Activated T-helper 1 cell treated with anti-CD3 and anti-CD28 coated beads, Interleukin-12 subunit alpha, Interleukin-12 subunit beta, Interleukin-2, Interleukin-4 antibody, amounts not matched to agents 30 ng/mL and 10 ng/mL and 1 ng/mL, durations not matched to agents 14 hours and 24 hours and 36 hours (primary cell): ENCODE measurements at regions not wholly inside any gene's neighbourhood (a gene's known extent, or its start where the extent isn't known, plus 50 kb on each side); places are given as distances from the start of the nearest gene placed in this dataset.

Source experiments
- DNase-seq: peaks from one replicate; pipeline ENCODE4 v3.0.0; 2021; ENCODE audit warnings: low spot score
- H3K27ac Mint-ChIP-seq: one replicate; pipeline ENCODE4 v1.8.0; 2021; ENCODE audit warnings: mild to moderate bottlenecking, mixed read lengths
- H3K27me3 Mint-ChIP-seq: one replicate; pipeline ENCODE4 v1.8.0; 2022; ENCODE audit warnings: mild to moderate bottlenecking, moderate library complexity, mixed read lengths; ENCODE audit not compliant: insufficient read depth
- H3K36me3 Mint-ChIP-seq: one replicate; pipeline ENCODE4 v1.8.0; 2021; ENCODE audit warnings: low read depth, mixed read lengths
- H3K4me1 Mint-ChIP-seq: one replicate; pipeline ENCODE4 v1.8.0; 2021; ENCODE audit warnings: low read depth, mixed read lengths
- H3K4me3 Mint-ChIP-seq: one replicate; pipeline ENCODE4 v1.8.0; 2021; ENCODE audit warnings: mild to moderate bottlenecking, moderate library complexity, mixed read lengths
- H3K9me3 Mint-ChIP-seq: one replicate; pipeline ENCODE4 v1.8.0; 2021; ENCODE audit warnings: mixed read lengths
- intact Hi-C: fragments of 100-400 bp; cut with micrococcal nuclease; formaldehyde crosslinking; loops from one replicate; pipeline ENCODE4 v1.15.1; 2024

DNA sequence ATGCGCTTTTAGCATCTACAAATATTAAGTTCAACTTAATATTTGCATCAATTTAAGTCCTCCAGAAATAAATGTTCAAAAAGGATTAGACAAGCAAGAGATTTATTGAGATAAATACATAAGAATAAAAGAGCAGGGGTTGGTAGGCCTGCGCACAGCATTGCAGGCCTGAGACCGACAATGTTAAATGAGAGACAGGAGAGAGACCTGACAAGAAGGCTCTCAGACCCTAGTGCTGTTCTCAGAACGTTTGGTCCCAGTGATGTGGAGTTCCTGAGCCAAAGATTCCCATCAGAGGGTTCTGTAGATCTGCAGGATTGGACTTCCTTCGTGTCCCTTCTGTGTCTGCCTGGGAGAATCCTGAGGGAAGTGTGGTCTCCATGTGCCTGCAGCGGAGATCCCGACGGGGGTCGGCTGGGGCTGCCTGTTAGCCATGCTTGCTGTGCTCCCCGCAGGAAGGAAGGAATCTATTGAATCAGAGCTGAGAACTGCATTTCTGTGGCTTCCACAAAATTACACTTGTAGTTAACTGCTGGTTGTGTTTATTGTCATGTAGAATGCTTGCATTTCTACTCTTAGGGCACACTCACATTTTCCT, 369.9 kb upstream of the SLC10A2 start:
- no peaks in the 10 kb centered on the region for H3K27me3 Mint-ChIP-seq
- DNase-seq = no peak
- no peak overlapping the region for H3K27ac Mint-ChIP-seq
- intact Hi-C loops = no loop called here
- no peaks in the 10 kb centered on the region for H3K36me3 Mint-ChIP-seq
- H3K4me3 Mint-ChIP-seq = no peak overlapping the region
- H3K9me3 Mint-ChIP-seq = no peaks in the 10 kb centered on the region
- no peaks in the 10 kb centered on the region for H3K4me1 Mint-ChIP-seq

DNA sequence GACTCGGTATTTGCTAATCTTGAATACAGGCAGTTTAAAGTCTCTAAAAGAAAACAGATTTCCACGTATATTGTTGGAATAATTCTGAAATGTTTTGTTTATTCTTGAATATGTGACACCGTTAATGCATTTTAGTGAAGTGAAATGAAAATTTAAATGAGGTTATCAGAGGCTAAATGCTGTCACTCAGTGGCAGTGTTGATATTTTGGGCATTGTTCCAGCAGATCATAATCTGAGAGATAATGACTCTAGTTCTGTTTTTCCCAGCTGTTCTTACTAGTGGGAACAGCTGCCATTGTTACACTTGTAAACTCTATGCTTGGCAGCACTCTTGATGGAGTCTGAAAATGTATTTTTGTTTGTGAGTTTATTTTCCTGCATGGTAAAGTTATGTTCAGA, 365.6 kb upstream of the SLC10A2 start:
- no peaks in the 10 kb centered on the region for H3K4me1 Mint-ChIP-seq
- H3K27me3 Mint-ChIP-seq = no peaks in the 10 kb centered on the region
- no peak overlapping the region for H3K27ac Mint-ChIP-seq
- H3K9me3 Mint-ChIP-seq = no peaks in the 10 kb centered on the region
- no peak overlapping the region for H3K4me3 Mint-ChIP-seq
- intact Hi-C loops = no loop called here
- H3K36me3 Mint-ChIP-seq = no peaks in the 10 kb centered on the region
- DNase-seq = no peak

DNA sequence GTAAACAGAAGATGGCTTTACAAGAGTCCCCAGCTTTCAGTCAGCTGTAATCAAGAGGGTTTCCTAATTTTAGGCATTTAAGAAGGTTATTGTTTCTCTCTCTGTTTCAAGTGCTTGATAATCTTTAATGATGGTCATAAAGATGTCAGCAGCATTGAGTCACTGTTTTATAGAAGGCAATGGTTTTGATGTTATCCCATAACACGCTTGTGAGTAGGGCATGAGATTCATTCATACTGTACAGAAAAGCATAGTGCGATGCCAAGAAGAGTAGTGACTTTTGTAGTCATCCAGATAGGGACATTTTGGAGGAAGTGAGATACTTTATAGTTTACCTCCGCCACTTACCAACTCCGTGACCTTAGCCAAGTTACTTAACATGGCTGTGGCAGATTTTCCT, 364.2 kb upstream of the SLC10A2 start:
- intact Hi-C loops = no loop called here
- Mint-ChIP-seq H3K27ac (no peak overlapping the region), H3K4me1 (no peaks in the 10 kb centered on the region), H3K36me3 (no peaks in the 10 kb centered on the region), H3K27me3 (no peaks in the 10 kb centered on the region), H3K4me3 (no peak overlapping the region), H3K9me3 (no peaks in the 10 kb centered on the region)
- no peak for DNase-seq

DNA sequence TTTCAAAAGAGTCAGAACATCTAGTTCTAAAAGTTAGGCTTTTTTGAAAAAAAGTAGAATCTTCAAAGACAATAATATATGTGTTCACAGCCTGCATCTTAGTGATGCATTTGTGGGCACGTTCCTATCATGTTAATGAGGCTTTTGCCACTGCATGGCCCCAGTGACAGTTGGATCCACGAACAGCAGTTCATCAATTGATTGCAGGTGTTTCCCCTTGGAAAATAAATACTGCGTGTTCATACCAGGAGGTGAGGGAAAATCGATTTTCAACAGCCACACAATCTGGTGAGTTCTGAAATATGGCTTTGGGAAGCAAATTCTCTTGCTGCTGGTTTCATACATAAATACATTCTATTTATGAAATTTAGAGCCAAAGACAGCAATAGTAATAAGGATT, 343.8 kb upstream of the SLC10A2 start:
- no peak overlapping the region for H3K27ac Mint-ChIP-seq

DNA sequence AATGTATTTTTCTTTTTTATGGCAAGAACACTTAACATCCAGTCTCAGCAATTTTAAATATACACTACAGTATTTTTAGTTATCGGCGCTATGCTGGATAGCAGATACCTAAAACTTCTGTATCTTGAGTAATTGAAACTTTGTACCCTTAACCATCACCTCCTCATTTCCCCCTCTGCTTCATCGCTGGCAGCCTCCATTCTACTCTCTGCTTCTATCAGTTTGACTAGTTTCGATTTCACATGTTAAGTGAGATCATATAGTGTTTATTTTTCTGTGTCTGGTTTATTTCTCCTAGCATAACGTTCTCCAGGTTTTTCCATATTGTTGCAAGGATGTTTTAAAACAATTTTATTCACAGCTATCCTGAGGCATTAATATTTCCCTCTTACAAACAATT, 340.8 kb upstream of the SLC10A2 start:
- H3K27ac Mint-ChIP-seq = no peak overlapping the region
- no peak for DNase-seq
- no peaks in the 10 kb centered on the region for H3K4me1 Mint-ChIP-seq

More for the DNA sequence above, 343.8 kb upstream of the SLC10A2 start:
- no peaks in the 10 kb centered on the region for H3K9me3 Mint-ChIP-seq
- H3K4me1 Mint-ChIP-seq = no peaks in the 10 kb centered on the region
- no peak for DNase-seq
- H3K27me3 Mint-ChIP-seq = no peaks in the 10 kb centered on the region
- no peak overlapping the region for H3K4me3 Mint-ChIP-seq
- intact Hi-C loops = no loop called here
- no peaks in the 10 kb centered on the region for H3K36me3 Mint-ChIP-seq

DNA sequence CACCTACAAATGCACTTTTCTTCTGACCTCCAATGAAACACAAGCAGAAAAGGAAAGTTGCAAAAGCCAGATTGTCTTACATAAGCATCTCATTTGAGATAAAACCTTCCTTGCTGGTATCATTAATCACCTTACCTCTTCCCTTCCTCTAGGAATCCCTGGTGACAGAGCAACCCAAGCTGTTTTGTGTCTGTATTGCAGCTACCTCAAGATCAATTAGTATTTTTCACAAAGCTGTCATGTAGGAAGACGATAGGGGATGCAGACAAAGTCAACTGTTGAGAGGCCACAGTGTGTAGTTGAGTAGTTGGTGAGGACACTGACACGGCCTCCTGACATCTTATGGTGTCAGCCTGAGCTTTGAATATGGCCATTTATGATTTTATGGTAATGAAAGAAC, 339.1 kb upstream of the SLC10A2 start:
- no peaks in the 10 kb centered on the region for H3K9me3 Mint-ChIP-seq
- no peak overlapping the region for H3K4me3 Mint-ChIP-seq
- no peak overlapping the region for H3K27ac Mint-ChIP-seq
- H3K4me1 Mint-ChIP-seq = no peaks in the 10 kb centered on the region
- no peaks in the 10 kb centered on the region for H3K36me3 Mint-ChIP-seq
- H3K27me3 Mint-ChIP-seq = no peaks in the 10 kb centered on the region
- DNase-seq = no peak
- intact Hi-C loops = no loop called here

More for the DNA sequence above, 340.8 kb upstream of the SLC10A2 start:
- Mint-ChIP-seq H3K27me3 (no peaks in the 10 kb centered on the region), H3K9me3 (no peaks in the 10 kb centered on the region), H3K36me3 (no peaks in the 10 kb centered on the region), H3K4me3 (no peak overlapping the region)
- intact Hi-C loops = no loop called here

DNA sequence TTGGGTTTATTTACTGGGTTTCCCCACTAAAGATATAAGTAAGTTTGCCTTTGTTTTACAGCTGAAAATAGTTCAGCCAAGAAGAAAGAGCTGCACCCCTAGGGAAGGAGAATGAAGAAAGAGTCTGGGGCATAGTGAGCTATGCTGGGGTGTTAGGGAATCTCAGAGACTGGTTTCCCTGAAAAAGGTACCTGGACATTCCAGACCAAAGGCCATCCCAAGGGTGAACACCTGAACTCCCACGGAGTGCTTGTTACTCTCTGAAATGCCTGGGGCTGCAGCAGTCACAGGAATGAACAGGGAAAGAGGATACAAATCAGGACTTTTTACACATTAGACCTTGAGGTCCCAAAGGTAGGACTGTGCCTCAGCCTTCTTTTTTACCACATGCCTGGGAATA, 337.6 kb upstream of the SLC10A2 start:
- Mint-ChIP-seq H3K36me3 (no peaks in the 10 kb centered on the region), H3K27me3 (no peaks in the 10 kb centered on the region), H3K4me3 (no peak overlapping the region), H3K4me1 (no peaks in the 10 kb centered on the region), H3K9me3 (no peaks in the 10 kb centered on the region), H3K27ac (no peak overlapping the region)
- intact Hi-C loops = no loop called here
- DNase-seq = no peak

DNA sequence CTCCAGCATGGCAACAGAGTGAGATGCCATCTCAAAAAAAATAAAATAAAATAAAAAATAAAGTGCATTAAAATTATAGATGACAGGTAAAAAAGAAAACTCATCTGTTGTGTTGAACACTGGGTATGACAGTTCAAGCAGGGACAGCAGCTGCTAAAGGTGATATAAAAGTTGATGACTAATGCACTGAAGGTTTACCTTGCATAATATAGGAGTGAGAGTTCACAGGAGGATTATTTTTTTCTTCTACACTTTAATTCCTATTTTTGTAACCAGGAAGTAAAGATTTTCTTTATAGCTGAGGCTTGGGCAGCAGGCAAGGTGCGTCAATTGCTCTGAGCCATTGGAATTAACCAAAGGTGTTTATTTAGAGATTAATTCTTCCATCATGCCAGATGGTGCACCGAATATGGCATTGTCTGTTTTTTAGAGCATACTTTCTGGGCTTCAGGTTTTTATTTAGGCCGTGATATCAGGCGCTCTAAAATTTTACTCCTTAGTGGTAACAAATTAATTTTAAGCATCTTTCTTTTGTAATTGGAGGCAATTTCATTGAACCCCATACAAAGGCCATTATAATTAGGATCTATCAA, 337.0 kb upstream of the SLC10A2 start:
- Mint-ChIP-seq H3K4me3 (no peak overlapping the region), H3K27ac (no peak overlapping the region), H3K36me3 (no peaks in the 10 kb centered on the region), H3K9me3 (no peaks in the 10 kb centered on the region), H3K4me1 (no peaks in the 10 kb centered on the region), H3K27me3 (no peaks in the 10 kb centered on the region)
- no peak for DNase-seq
- intact Hi-C loops = no loop called here

DNA sequence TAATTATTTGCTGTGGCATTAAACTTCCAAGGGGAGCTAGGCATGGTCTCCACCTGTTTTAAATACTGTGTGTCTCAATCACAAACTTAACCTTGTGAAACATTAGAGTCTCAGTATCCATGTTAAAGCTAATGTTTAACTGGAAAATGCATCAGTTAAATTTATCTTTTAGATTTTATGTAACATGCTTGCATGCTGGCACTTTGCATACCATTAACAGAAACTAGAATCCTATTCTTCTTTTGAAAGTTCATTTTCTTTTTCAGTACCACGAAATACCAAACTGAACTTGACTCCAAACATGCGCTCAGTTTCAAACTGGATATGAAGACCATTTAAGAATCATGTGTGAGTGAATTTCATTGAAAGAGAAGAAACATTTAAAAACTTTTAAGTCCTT, 328.9 kb upstream of the SLC10A2 start:
- Mint-ChIP-seq H3K27ac (no peak overlapping the region), H3K27me3 (no peaks in the 10 kb centered on the region), H3K9me3 (no peaks in the 10 kb centered on the region), H3K36me3 (no peaks in the 10 kb centered on the region), H3K4me1 (no peaks in the 10 kb centered on the region), H3K4me3 (no peak overlapping the region)
- intact Hi-C loops = no loop called here
- no peak for DNase-seq

DNA sequence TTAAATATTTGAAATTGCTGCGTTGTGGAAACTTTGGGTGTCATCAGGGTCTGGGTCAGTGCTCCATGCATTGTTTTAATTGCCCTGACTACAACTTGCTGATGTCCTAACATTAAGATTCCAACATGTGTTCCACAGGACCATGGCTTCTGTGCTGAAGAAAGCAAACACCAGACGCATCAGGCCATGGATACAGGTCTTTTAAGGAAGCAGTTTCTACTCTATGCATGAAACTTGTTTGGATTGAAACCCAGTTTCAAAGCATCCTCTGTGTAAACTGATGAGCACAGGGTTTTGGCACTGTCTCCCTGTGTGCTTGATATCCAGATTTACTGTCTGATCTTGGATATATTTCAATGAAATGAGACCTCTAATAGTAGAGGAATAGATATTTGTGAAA, 328.4 kb upstream of the SLC10A2 start:
- DNase-seq = no peak
- no peaks in the 10 kb centered on the region for H3K27me3 Mint-ChIP-seq
- intact Hi-C loops = no loop called here
- H3K36me3 Mint-ChIP-seq = no peaks in the 10 kb centered on the region
- no peaks in the 10 kb centered on the region for H3K9me3 Mint-ChIP-seq
- no peaks in the 10 kb centered on the region for H3K4me1 Mint-ChIP-seq
- no peak overlapping the region for H3K4me3 Mint-ChIP-seq
- no peak overlapping the region for H3K27ac Mint-ChIP-seq

DNA sequence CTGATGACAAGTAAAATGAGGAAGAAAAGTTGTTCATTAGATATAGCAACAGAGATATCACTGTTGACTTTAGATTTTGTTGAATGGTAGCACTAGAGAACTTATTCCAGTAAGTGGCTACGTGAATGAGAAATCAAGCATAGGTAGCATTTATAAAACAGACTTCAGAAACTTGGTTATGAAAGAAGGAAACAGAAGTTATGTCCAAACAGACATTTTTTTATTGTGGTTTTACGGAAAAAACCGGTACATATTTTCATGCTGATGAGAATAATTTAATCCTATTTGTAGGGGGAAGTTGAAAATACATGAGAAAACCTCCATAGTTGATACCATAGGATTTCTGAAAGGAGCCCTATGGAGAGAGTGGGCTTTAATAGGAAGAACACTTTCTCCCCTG, 325.7 kb upstream of the SLC10A2 start:
- H3K27me3 Mint-ChIP-seq = no peaks in the 10 kb centered on the region
- H3K27ac Mint-ChIP-seq = no peak overlapping the region
- DNase-seq = no peak
- no peaks in the 10 kb centered on the region for H3K4me1 Mint-ChIP-seq
- intact Hi-C loops = no loop called here
- H3K4me3 Mint-ChIP-seq = no peak overlapping the region
- H3K9me3 Mint-ChIP-seq = no peaks in the 10 kb centered on the region
- H3K36me3 Mint-ChIP-seq = no peaks in the 10 kb centered on the region

DNA sequence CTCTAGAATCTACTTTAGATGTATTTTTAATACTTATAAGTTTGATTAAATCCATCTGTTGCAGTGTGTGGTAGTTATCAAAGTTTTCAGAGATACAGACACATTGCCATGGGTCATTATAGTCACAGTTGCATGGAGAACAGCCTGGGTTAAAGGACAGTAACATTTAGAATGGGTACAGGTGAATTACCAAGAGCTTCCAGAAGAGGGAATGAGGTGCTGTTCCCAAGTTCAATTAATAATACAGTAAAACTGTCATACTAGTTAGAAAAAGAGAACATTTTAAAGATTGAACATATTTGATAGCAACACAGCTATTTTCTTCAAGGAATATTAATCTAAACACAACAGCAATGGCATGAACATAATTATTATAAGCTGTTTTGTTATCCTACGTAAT, 322.6 kb upstream of the SLC10A2 start:
- Mint-ChIP-seq H3K27me3 (no peaks in the 10 kb centered on the region), H3K4me1 (no peaks in the 10 kb centered on the region), H3K36me3 (no peaks in the 10 kb centered on the region), H3K9me3 (no peaks in the 10 kb centered on the region), H3K27ac (no peak overlapping the region), H3K4me3 (no peak overlapping the region)
- intact Hi-C loops = no loop called here
- DNase-seq = no peak

DNA sequence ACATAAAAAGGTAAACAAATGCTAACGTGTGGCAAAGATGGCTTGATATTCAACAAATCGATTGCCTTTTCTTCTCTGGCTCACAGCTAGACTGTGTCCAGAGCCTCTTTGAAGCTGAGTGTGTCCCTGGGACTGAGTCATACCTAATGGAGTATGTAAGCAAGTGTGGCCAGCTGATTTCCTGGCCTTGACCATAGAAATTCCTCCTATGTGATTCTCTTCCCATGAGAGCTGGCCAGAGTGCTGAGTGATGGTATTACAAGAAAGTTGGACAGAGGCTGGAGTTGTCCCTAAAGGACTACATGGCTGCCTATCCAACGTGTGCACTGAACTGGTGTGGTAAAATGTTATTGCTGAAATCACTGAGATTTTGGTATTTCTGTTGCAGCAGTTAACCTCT, 320.1 kb upstream of the SLC10A2 start:
- Mint-ChIP-seq H3K27ac (no peak overlapping the region), H3K36me3 (no peaks in the 10 kb centered on the region), H3K9me3 (peaks cover 5% of the 10 kb centered on the region), H3K4me3 (no peak overlapping the region), H3K27me3 (no peaks in the 10 kb centered on the region), H3K4me1 (no peaks in the 10 kb centered on the region)
- intact Hi-C loops = no loop called here
- no peak for DNase-seq

DNA sequence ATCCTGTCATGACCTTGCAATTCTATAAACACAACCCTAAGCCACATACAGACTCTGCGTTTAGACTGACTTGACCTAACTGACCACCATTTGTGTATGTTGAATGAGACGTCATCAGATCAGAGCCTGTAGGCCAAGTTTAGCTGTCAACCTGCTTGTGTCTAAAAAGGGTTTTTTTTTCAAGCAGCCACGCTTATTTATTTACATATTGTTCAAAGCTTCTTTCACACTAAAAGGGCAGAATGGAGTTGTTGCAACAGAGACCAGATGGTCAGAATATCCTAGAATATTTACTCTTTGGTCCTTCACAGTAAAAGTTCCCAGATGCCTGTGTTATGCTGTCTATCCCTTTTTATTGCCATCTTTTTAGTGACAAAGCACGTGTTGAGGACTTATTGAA, 307.7 kb upstream of the SLC10A2 start:
- Mint-ChIP-seq H3K4me1 (no peaks in the 10 kb centered on the region), H3K27me3 (no peaks in the 10 kb centered on the region), H3K36me3 (no peaks in the 10 kb centered on the region), H3K4me3 (no peak overlapping the region), H3K9me3 (no peaks in the 10 kb centered on the region), H3K27ac (no peak overlapping the region)
- intact Hi-C loops = no loop called here
- no peak for DNase-seq
